Lower leg skin (tissue), 3 donors: ENCODE measurements at regions not wholly inside any gene's neighbourhood (a gene's known extent, or its start where the extent isn't known, plus 50 kb on each side); places are given as distances from the start of the nearest gene placed in this dataset.

Experiments used
- CTCF ChIP-seq, 3 donors: fragments of 450-650 bp; IDR thresholded peaks; one replicate each; pipeline ENCODE4 v1.5.1; 2016; ENCODE audit warnings: antibody characterized with exemption in 3 of 3, mild to moderate bottlenecking in 3 of 3, moderate library complexity in 2 of 3
- POLR2A ChIP-seq, 2 donors: fragments of 450-650 bp; IDR thresholded peaks; one replicate each; pipeline ENCODE4 v1.6.1; 2016 to 2017; ENCODE audit warnings: antibody characterized with exemption in 2 of 2, mild to moderate bottlenecking in 1 of 2, moderate library complexity in 1 of 2

DNA sequence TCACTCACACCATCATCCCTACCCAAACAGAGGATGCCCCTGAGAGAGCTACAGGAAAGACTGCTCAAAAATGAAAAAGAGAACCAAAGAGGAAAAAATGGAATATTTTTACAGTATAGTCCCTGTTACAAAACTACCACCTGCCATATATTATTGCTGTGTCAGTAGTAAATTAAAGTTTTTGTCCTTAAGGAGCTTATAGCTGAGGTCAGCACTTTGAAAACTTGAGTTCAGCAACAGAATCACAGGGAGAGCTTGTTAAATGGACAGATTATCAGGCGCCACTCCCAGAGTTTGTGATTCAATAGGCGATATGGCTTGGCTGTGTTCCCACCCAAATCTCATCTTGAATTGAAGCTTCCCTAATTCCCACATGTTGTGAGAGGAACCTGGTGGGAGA, 71.9 kb upstream of the FAM9A start:
- no peak for TF ChIP-seq CTCF (IDR thresholded peaks at IDR 0.05)
- no peak for TF ChIP-seq POLR2A (IDR thresholded peaks at IDR 0.05)
